A549 (cell line): ENCODE measurements at regions not wholly inside any gene's neighbourhood (a gene's known extent, or its start where the extent isn't known, plus 50 kb on each side); places are given as distances from the start of the nearest gene placed in this dataset.
"Not testable (repeated sequence)": the region's sequence is repeated elsewhere in the genome, so short reads cannot be mapped to it uniquely, and the experiment has no call there.

ENCODE experiments used
- ATAC-seq, 2 experiments: fragments of 200-7000 bp in 1 of 2; fragments of >200 bp in 1 of 2; cut with Nextera tagmentation in 1 of 2; cut with Tn5 transposase in 1 of 2; 3 replicates each; pipeline versions ENCODE4 v1.8.0 to v1.9.1; 2018 to 2020; ENCODE audit warnings: mild to moderate bottlenecking in 1 of 2, moderate library complexity in 1 of 2
- CTCF ChIA-PET: fragments of 300-600 bp; sonication (Branson Sonifier 250); formaldehyde crosslinking; extraction: SDS; loops from one replicate; lab custom pipeline; 2021; ENCODE audit warnings: antibody characterized with exemption, inconsistent platforms; lab: Yijun Ruan, JAX
- POLR2A ChIA-PET: fragments of 350-600 bp; formaldehyde crosslinking; extraction: SDS; loops from one replicate; lab custom pipeline; 2021; ENCODE audit warnings: antibody characterized with exemption, inconsistent platforms; lab: Yijun Ruan, JAX
- DNase-seq, 2 experiments: peaks; one replicate each; pipeline versions ENCODE4 v3.0.0 to v3.0.0-alpha.2; 2011 to 2016; ENCODE audit warnings: low read depth in 1 of 2, low spot score in 1 of 2
- FAIRE-seq: peaks from 2 replicates; lab custom pipeline; 2011; peaks lifted over from hg19 to GRCh38; lab: Jason Lieb, UNC
- H3K27ac ChIP-seq, 2 experiments: fragments of >200 bp; sonication (Bioruptor Twin); formaldehyde crosslinking; 3 replicates each; pipeline ENCODE4 v1.5.1; 2016 to 2017
- H3K4me1 ChIP-seq: fragments of >200 bp; sonication (Bioruptor Twin); formaldehyde crosslinking; 3 replicates; pipeline ENCODE4 v1.6.1; 2016
- H3K4me2 ChIP-seq: fragments of >200 bp; sonication (Bioruptor Twin); formaldehyde crosslinking; 3 replicates; pipeline ENCODE4 v1.6.1; 2016
- H3K4me3 ChIP-seq: fragments of >200 bp; sonication (Bioruptor Twin); formaldehyde crosslinking; 3 replicates; pipeline ENCODE4 v1.5.1; 2016
- H3K9me3 ChIP-seq: fragments of >200 bp; sonication (Bioruptor Twin); formaldehyde crosslinking; 3 replicates; pipeline ENCODE4 v1.6.1; 2016
- ATOH8 ChIP-seq: fragments of 250-450 bp; sonication (Bioruptor Pico); IDR thresholded peaks from 2 replicates; pipeline ENCODE4 v1.5.0; 2020; ENCODE audit warnings: low read depth, mild to moderate bottlenecking, moderate library complexity
- BCL3 ChIP-seq: fragments of >200 bp; sonication (Bioruptor Twin); formaldehyde crosslinking; IDR thresholded peaks from 3 replicates; pipeline ENCODE4 v1.6.1; 2016
- CBX8 ChIP-seq: fragments of 200-600 bp; sonication (generic); IDR thresholded peaks from 2 replicates; pipeline ENCODE4 v1.6.1; 2016
- CEBPB ChIP-seq, 2 experiments: fragments of >200 bp in 1 of 2; sonication (Bioruptor Twin) in 1 of 2; formaldehyde crosslinking in 1 of 2; IDR thresholded peaks; 2 replicates each; pipeline ENCODE4 v1.6.1; 2012 to 2016
- CHD2 ChIP-seq: fragments of 150-350 bp; IDR thresholded peaks from 2 replicates; pipeline ENCODE4 v1.6.1; 2014; ENCODE audit warnings: low read length; ENCODE audit not compliant: partially characterized antibody
- E2F6 ChIP-seq: IDR thresholded peaks from 2 replicates; pipeline ENCODE4 v1.6.1; 2012; ENCODE audit warnings: low read depth, borderline replicate concordance
- EHF ChIP-seq: fragments of 250-450 bp; sonication (Bioruptor Pico); IDR thresholded peaks from 2 replicates; pipeline ENCODE4 v1.5.0; 2020; ENCODE audit warnings: mild to moderate bottlenecking
- EP300 ChIP-seq, 2 experiments: fragments of >200 bp; sonication (Bioruptor Twin); formaldehyde crosslinking; IDR thresholded peaks; 2 replicates in 1 of 2; 3 replicates in 1 of 2; pipeline ENCODE4 v1.6.1; 2016 to 2017
- GATA3 ChIP-seq: IDR thresholded peaks from 2 replicates; pipeline ENCODE4 v1.6.1; 2012; ENCODE audit warnings: borderline replicate concordance
- HES2 ChIP-seq: fragments of >200 bp; sonication (Bioruptor Twin); formaldehyde crosslinking; IDR thresholded peaks from 2 replicates; pipeline ENCODE4 v1.6.1; 2016
- JUN ChIP-seq, 2 experiments: fragments of >200 bp; sonication (Bioruptor Twin); formaldehyde crosslinking; IDR thresholded peaks; 2 replicates in 1 of 2; 3 replicates in 1 of 2; pipeline ENCODE4 v1.6.1; 2016 to 2017
- MAFK ChIP-seq: fragments of 450-650 bp; IDR thresholded peaks from 2 replicates; pipeline ENCODE4 v1.6.1; 2014; ENCODE audit not compliant: partially characterized antibody
- NR3C1 ChIP-seq: fragments of >200 bp; sonication (Bioruptor Twin); formaldehyde crosslinking; IDR thresholded peaks from 3 replicates; pipeline ENCODE4 v1.6.1; 2017
- PBX3 ChIP-seq: IDR thresholded peaks from 2 replicates; pipeline ENCODE4 v1.6.1; 2012
- POLR2AphosphoS2 ChIP-seq: conservative IDR thresholded peaks from 2 replicates; pipeline ENCODE4 v1.6.1; 2012; ENCODE audit warnings: low read length, improper control_type of control experiment, inconsistent platforms
- RAD21 ChIP-seq, 2 experiments: fragments of >200 bp in 1 of 2; sonication (Bioruptor Twin) in 1 of 2; formaldehyde crosslinking in 1 of 2; IDR thresholded peaks in 1 of 2; conservative IDR thresholded peaks in 1 of 2; 2 replicates in 1 of 2; 3 replicates in 1 of 2; pipeline ENCODE4 v1.6.1; 2012 to 2018; ENCODE audit warnings: inconsistent platforms in 1 of 2
- RFX5 ChIP-seq: fragments of 450-650 bp; IDR thresholded peaks from 2 replicates; pipeline ENCODE4 v1.7.1; 2014; ENCODE audit warnings: antibody characterized with exemption, mild to moderate bottlenecking, moderate library complexity
- RNF2 ChIP-seq: fragments of 200-600 bp; sonication (generic); IDR thresholded peaks from 2 replicates; pipeline ENCODE4 v1.6.1; 2016; ENCODE audit warnings: low read depth, mild to moderate bottlenecking, antibody characterized with exemption, moderate library complexity, borderline replicate concordance
- SMC3 ChIP-seq: fragments of >200 bp; sonication (Bioruptor Twin); formaldehyde crosslinking; IDR thresholded peaks from 3 replicates; pipeline ENCODE4 v1.6.1; 2018; ENCODE audit warnings: inconsistent platforms
- WGBS: methylation state at CpG from one replicate; pipeline ENCODE4 v1.1.6; 2017; ENCODE audit errors: missing lambda C conversion rate; 5-methylcytosine and 5-hydroxymethylcytosine counted together

- no peak overlapping the region for H3K4me3 ChIP-seq
- WGBS = 8% methylated on average over 2 of the region's 2 CpGs
- H3K27ac ChIP-seq = no peak overlapping the region
- FAIRE-seq = no peak
- H3K4me2 ChIP-seq = no peak overlapping the region
- POLR2A ChIA-PET = no interaction called here
- peaks cover 2% of the 10 kb centered on the region; the same call in 1 of the 3 replicates for H3K9me3 ChIP-seq
- ATAC-seq = no peak
- no peak for TF ChIP-seq PBX3
- no peak for DNase-seq
- no peaks in the 10 kb centered on the region for H3K4me1 ChIP-seq
- CTCF ChIA-PET = no interaction called here
These were observed 533.8 kb upstream of the LRRN3 start for GRCh38 chr7:110557136-110557535.

DNA sequence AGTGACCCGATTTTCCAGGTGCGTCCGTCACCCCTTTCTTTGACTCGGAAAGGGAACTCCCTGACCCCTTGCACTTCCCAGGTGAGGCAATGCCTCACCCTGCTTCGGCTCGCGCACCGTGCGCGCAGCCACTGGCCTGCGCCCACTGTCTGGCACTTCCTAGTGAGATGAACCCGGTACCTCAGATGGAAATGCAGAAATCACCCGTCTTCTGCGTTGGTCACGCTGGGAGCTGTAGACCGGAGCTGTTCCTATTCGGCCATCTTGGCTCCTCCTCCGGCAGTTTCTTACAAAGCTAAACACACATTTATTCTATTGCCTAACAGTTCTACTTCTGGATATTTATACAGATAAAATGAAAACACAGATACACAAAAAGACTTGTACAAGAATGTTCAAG lies 527.6 kb upstream of the LRRN3 start:
- ATAC-seq, H3K27ac ChIP-seq, H3K4me2 ChIP-seq, CTCF ChIA-PET, H3K4me3 ChIP-seq, DNase-seq, POLR2A ChIA-PET, FAIRE-seq, H3K4me1 ChIP-seq, H3K9me3 ChIP-seq: not testable (repeated sequence)
- 90% methylated on average over 14 of the region's 18 CpGs for WGBS

DNA sequence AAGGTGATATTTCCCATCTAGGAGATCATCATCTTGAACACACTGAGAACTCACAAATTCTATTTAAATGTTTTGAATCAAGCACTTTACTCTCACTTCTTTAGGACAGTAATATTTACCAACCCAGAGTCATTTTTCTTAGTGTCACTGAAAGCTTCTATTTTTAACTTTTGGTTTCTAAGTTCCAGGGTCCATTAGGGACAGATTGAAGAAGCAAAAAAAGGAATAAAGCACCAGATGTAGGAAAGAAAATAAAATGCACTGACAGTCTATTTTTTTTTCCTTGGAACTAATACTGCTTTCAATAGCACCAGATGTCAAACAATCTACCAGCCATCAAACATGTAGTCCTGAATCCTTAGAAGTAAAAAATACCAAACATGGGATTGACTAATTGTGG lies 526.7 kb upstream of the LRRN3 start:
- TF ChIP-seq EP300 (IDR thresholded peaks at IDR 0.05) = no peak
- no peak for TF ChIP-seq EHF (CRISPR knock-in tag)
- Histone ChIP-seq H3K4me2 (no peak overlapping the region), H3K4me3 (no peak overlapping the region), H3K9me3 (no peaks in the 10 kb centered on the region), H3K27ac (no peak overlapping the region), H3K4me1 (no peaks in the 10 kb centered on the region; the same call in 2 of the 3 replicates)
- CTCF ChIA-PET = no interaction called here
- ATAC-seq = no peak
- no peak for DNase-seq
- no peak for FAIRE-seq
- POLR2A ChIA-PET = no interaction called here

DNA sequence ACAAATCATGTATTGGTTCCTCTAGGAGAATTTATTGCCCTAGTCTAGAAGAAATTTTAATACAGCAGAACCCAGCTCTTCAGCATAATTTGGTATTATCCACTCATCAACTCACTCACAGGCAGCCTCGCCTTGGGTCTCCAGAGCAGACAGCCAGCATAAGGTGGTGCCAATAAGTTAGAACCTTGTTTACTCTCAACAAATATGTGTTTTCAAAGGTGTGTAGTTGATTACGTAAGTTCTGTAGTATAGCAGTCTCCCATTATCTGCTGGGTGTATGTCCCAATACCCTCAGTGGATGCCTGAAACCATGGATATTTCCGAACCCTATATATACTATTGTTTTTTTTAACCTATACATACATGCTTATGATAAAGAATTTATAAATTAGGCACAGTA lies 522.5 kb upstream of the LRRN3 start:
- no peak overlapping the region for H3K4me3 ChIP-seq
- WGBS = 78% methylated on average over 3 of the region's 3 CpGs
- POLR2A ChIA-PET = no interaction called here
- H3K9me3 ChIP-seq = 0 out of 3 replicates have a peak, but pooled peaks cover 5% of the 10 kb centered on the region
- H3K4me1 ChIP-seq = peaks cover 10% of the 10 kb centered on the region; the same call in 2 of the 3 replicates
- no peak for ATAC-seq
- FAIRE-seq = no peak
- DNase-seq = peak in 1 of 2 experiments; percentile 15
- no peak for TF ChIP-seq GATA3
- 0 out of 4 replicates have a peak, but pooled peaks of 1 of the 2 experiments have one; percentile 6 for TF ChIP-seq CEBPB (IDR thresholded peaks at IDR 0.05)
- no peak overlapping the region for H3K4me2 ChIP-seq
- CTCF ChIA-PET = no interaction called here
- H3K27ac ChIP-seq = no peak overlapping the region

DNA sequence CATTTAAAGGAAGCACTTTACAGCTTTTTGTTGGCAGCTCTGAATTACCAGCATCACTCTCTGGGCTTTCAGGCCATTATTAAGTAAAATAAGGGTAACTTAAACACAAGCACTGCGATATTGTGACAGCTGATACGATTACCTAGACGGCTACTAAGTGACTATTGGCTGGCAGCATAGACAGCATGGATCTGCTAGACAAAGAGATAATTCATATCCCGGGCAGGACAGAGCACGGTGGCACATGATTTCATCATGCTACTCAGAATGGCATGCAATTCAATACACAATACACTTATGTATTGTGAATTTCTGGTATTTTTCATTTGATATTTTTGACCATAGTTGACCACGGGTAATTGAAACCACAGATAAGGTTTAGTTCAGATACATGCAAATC lies 522.0 kb upstream of the LRRN3 start:
- WGBS = 88% methylated on average over 6 of the region's 6 CpGs
- 0 out of 3 replicates have a peak, but pooled peaks cover 5% of the 10 kb centered on the region for H3K9me3 ChIP-seq
- DNase-seq = no peak
- ATAC-seq = no peak
- peaks cover 14% of the 10 kb centered on the region; the same call in 2 of the 3 replicates for H3K4me1 ChIP-seq
- ChIA-PET CTCF (no interaction called here), POLR2A (no interaction called here)
- no peak overlapping the region for H3K4me3 ChIP-seq
- no peak overlapping the region for H3K27ac ChIP-seq
- no peak overlapping the region; the same call in 2 of the 3 replicates for H3K4me2 ChIP-seq
- FAIRE-seq = no peak
- TF ChIP-seq RFX5 (no peak), CEBPB (IDR thresholded peaks at IDR 0.05) (no peak), BCL3 (no peak), E2F6 (no peak), MAFK (no peak), ATOH8 (CRISPR knock-in tag) (no peak), POLR2AphosphoS2 (no peak), SMC3 (no peak), CBX8 (no peak), RNF2 (no peak), RAD21 (conservative IDR thresholded peaks at IDR 0.05 in 1 of 2, IDR thresholded peaks at IDR 0.05 in 1 of 2) (no peak), CHD2 (no peak), NR3C1 (no peak), JUN (IDR thresholded peaks at IDR 0.05) (no peak), HES2 (no peak)
